WERI-Rb-1 (cell line): ENCODE measurements at regions not wholly inside any gene's neighbourhood (a gene's known extent, or its start where the extent isn't known, plus 50 kb on each side); places are given as distances from the start of the nearest gene placed in this dataset.
"Not testable (repeated sequence)": the region's sequence is repeated elsewhere in the genome, so short reads cannot be mapped to it uniquely, and the experiment has no call there.

Experiments
- DNase-seq: peaks from one replicate; pipeline ENCODE4 v3.0.0-alpha.2; 2020
- H3K27ac ChIP-seq: fragments of 250-450 bp; sonication (Bioruptor Pico); 2 replicates; pipeline ENCODE4 v1.5.1; 2020; ENCODE audit warnings: mild to moderate bottlenecking, moderate library complexity
- H3K27me3 ChIP-seq: fragments of 250-450 bp; sonication (Bioruptor Pico); 2 replicates; pipeline ENCODE4 v1.5.1; 2021; ENCODE audit warnings: mild to moderate bottlenecking, low read depth, moderate library complexity; ENCODE audit not compliant: insufficient read depth, severe bottlenecking
- H3K36me3 ChIP-seq: fragments of 250-450 bp; sonication (Bioruptor Pico); 2 replicates; pipeline ENCODE4 v1.5.1; 2020; ENCODE audit warnings: mild to moderate bottlenecking, moderate library complexity
- H3K4me3 ChIP-seq: 2 replicates; pipeline ENCODE4 v1.5.1; 2011; ENCODE audit warnings: low read depth, mild to moderate bottlenecking, control low read depth, low read length
- H3K9me3 ChIP-seq: fragments of 250-450 bp; sonication (Bioruptor Pico); 2 replicates; pipeline ENCODE4 v1.5.1; 2021; ENCODE audit warnings: mild to moderate bottlenecking, moderate library complexity; ENCODE audit not compliant: severe bottlenecking
- CTCF ChIP-seq: IDR thresholded peaks from 2 replicates; pipeline ENCODE4 v1.5.1; 2011; ENCODE audit warnings: low read depth, mild to moderate bottlenecking, control low read depth, inconsistent platforms, low read length

DNA sequence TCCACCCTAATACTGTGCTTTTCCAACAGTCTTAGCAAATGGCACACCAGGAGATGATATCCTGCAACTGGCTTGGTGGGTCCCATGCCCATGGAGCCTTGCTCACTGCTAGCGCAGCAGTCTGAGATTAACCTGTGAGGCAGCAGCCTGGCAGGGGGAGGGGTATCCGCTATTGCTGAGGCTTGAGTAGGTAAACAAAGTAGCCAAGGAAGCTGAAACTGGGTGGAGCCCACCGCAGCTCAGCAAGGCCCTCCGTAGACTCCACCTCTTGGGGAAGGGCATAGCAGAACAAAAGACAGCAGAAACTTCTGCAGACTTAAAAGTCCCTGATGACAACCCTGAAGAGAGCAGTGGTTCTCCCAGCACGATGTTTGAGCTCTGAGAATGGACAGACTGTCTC is 399.0 kb downstream of the CCSER2 start:
- Histone ChIP-seq H3K4me3 (no peak overlapping the region), H3K36me3 (no peaks in the 10 kb centered on the region), H3K9me3 (peaks cover 2% of the 10 kb centered on the region), H3K27me3 (no peaks in the 10 kb centered on the region), H3K27ac (no peak overlapping the region)
- no peak for TF ChIP-seq CTCF
- DNase-seq: no peak

DNA sequence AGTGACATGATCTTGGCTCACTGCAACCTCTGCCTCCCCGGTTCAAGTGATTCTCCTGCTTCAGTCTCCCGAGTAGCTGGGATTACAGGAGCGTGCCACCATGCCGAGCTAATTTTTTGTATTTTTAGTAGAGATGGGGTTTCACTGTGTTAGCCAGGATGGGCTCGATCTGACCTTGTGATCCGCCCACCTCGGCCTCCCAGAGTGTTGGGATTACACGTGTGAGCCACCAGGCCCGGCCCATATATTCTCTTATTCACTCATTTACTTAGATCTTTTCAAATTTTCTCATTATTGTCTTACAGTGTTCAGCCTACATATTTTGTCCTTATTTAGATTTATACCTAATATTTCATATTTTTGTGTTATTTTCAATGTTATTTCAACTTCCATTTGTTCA is 410.7 kb downstream of the CCSER2 start:
- not testable (repeated sequence) for H3K27me3 ChIP-seq, H3K27ac ChIP-seq, H3K9me3 ChIP-seq, H3K4me3 ChIP-seq, H3K36me3 ChIP-seq, DNase-seq

GRCh38 chr10:84739641-84740040 is 411.3 kb downstream of the CCSER2 start:
- H3K27ac ChIP-seq: no peak overlapping the region
- no peaks in the 10 kb centered on the region for H3K36me3 ChIP-seq
- TF ChIP-seq CTCF: no peak
- H3K27me3 ChIP-seq: no peaks in the 10 kb centered on the region
- H3K4me3 ChIP-seq: no peak overlapping the region
- no peak for DNase-seq
- no peaks in the 10 kb centered on the region for H3K9me3 ChIP-seq

DNA sequence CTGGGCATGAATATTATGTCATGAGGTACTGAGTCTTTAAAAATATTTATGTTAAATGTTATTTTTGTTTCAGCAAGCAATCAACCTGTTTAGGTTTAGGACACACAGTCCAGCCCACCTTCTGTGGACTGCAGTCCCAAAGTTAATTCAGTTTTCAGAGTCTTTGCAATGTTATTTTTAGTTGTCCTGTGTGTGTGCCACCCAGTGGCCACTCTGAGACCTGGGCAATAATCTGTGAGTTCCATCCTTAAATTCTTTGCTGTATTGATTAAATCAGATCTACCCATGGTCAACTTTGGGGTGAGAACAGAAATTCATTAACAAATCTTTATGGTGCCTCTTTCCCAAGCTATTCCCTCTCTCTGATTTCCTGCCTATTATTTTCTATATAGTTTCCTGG is 415.1 kb downstream of the CCSER2 start:
- peak; percentile 48 for TF ChIP-seq CTCF
- Histone ChIP-seq H3K9me3 (no peaks in the 10 kb centered on the region), H3K36me3 (no peaks in the 10 kb centered on the region), H3K27me3 (no peaks in the 10 kb centered on the region), H3K27ac (no peak overlapping the region), H3K4me3 (no peak overlapping the region)
- DNase-seq: no peak

- no peaks in the 10 kb centered on the region for H3K9me3 ChIP-seq
- no peak overlapping the region for H3K4me3 ChIP-seq
- H3K36me3 ChIP-seq: no peaks in the 10 kb centered on the region
- no peak for TF ChIP-seq CTCF
- H3K27ac ChIP-seq: 0 out of 2 replicates have a peak overlapping the region, but pooled peaks have one; percentile 18
- no peaks in the 10 kb centered on the region for H3K27me3 ChIP-seq
- peak; percentile 68 for DNase-seq
Measured at GRCh38 chr10:84755311-84755710, 426.9 kb downstream of the CCSER2 start.

DNA sequence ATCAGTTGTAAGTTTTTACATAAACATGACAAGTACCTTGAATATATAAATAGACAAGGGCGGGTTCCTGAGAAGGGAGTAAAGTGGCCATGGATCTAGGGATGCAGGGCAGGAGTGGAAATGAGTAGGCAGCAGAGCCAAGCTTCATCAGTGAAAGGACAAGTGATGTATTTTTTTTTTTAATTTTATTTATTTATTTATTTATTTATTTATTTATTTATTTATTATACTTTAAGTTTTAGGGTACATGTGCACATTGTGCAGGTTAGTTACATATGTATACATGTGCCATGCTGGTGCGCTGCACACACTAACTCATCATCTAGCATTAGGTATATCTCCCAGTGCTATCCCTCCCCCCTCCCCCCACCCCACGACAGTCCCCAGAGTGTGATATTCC is 428.3 kb downstream of the CCSER2 start:
- H3K9me3 ChIP-seq, H3K27me3 ChIP-seq, H3K4me3 ChIP-seq, H3K36me3 ChIP-seq, DNase-seq, H3K27ac ChIP-seq: not testable (repeated sequence)

DNA sequence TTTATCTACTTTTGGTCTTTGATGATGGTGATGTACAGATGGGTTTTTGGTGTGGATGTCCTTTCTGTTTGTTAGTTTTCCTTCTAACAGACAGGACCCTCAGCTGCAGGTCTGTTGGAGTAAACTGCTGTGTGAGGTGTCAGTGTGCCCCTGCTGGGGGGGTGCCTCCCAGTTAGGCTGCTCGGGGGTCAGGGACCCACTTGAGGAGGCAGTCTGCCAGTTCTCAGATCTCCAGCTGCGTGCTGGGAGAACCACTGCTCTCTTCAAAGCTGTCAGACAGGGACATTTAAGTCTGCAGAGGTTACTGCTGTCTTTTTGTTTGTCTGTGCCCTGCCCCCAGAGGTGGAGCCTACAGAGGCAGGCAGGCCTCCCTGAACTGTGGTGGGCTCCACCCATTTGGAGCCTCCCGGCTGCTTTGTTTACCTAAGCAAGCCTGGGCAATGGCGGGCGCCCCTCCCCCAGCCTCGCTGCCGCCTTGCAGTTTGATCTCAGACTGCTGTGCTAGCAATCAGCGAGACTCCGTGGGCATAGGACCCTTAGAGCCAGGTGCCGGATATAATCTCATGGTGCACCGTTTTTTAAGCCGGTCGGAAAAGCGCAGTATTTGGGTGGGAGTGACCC is 433.7 kb downstream of the CCSER2 start:
- not testable (repeated sequence) for H3K9me3 ChIP-seq, H3K27me3 ChIP-seq, H3K27ac ChIP-seq, H3K36me3 ChIP-seq, H3K4me3 ChIP-seq, DNase-seq
